Activated CD4-positive, alpha-beta T cell treated with anti-CD3 and anti-CD28 coated beads for 48 hours (primary cell): ENCODE measurements at regions not wholly inside any gene's neighbourhood (a gene's known extent, or its start where the extent isn't known, plus 50 kb on each side); places are given as distances from the start of the nearest gene placed in this dataset.

Source experiments
- DNase-seq: peaks from one replicate; pipeline ENCODE4 v3.0.0-alpha.2; 2020

GRCh38 chr20:22214296-22214695 lies 370.1 kb downstream of the FOXA2 start:
- DNase-seq = no peak

- no peak for DNase-seq
Observed at GRCh38 chr20:22213271-22213670, 371.1 kb downstream of the FOXA2 start.

- DNase-seq = no peak
Observed at GRCh38 chr20:22207280-22207679, 377.1 kb downstream of the FOXA2 start.

GRCh38 chr20:22204801-22205200 lies 379.6 kb downstream of the FOXA2 start:
- no peak for DNase-seq

- no peak for DNase-seq
Observed at GRCh38 chr20:22182148-22182547, 402.2 kb downstream of the FOXA2 start.

GRCh38 chr20:22180244-22180643 lies 404.1 kb downstream of the FOXA2 start:
- no peak for DNase-seq

GRCh38 chr20:22160101-22160652 lies 424.2 kb downstream of the FOXA2 start:
- no peak for DNase-seq

- no peak for DNase-seq
Observed at GRCh38 chr20:22159276-22159675, 425.1 kb downstream of the FOXA2 start.

- DNase-seq = no peak
Observed at GRCh38 chr20:22127587-22127986, 422.1 kb downstream of the PAX1 start.

- DNase-seq = no peak
Observed at GRCh38 chr20:22106308-22106938, 401.0 kb downstream of the PAX1 start.

GRCh38 chr20:22101606-22102005 lies 396.1 kb downstream of the PAX1 start:
- DNase-seq = no peak

GRCh38 chr20:22100686-22101085 lies 395.2 kb downstream of the PAX1 start:
- DNase-seq = no peak

- no peak for DNase-seq
Observed at GRCh38 chr20:22099348-22099747, 393.9 kb downstream of the PAX1 start.

- no peak for DNase-seq
Observed at GRCh38 chr20:22098511-22098910, 393.0 kb downstream of the PAX1 start.

- DNase-seq = no peak
Observed at GRCh38 chr20:22093122-22093521, 387.7 kb downstream of the PAX1 start.

GRCh38 chr20:22088882-22089281 lies 383.4 kb downstream of the PAX1 start:
- no peak for DNase-seq

- DNase-seq = no peak
Observed at GRCh38 chr20:22080985-22081384, 375.5 kb downstream of the PAX1 start.

GRCh38 chr20:22074635-22075034 lies 369.2 kb downstream of the PAX1 start:
- DNase-seq = no peak

GRCh38 chr20:22071841-22072240 lies 366.4 kb downstream of the PAX1 start:
- no peak for DNase-seq

GRCh38 chr20:22070610-22071058 lies 365.2 kb downstream of the PAX1 start:
- no peak for DNase-seq

GRCh38 chr20:22063753-22064152 lies 358.3 kb downstream of the PAX1 start:
- DNase-seq = no peak

- DNase-seq = no peak
Observed at GRCh38 chr20:22062874-22063273, 357.4 kb downstream of the PAX1 start.

GRCh38 chr20:22060610-22061009 lies 355.1 kb downstream of the PAX1 start:
- DNase-seq = no peak

GRCh38 chr20:22058746-22059145 lies 353.3 kb downstream of the PAX1 start:
- DNase-seq = no peak

- no peak for DNase-seq
Observed at GRCh38 chr20:22055981-22056380, 350.5 kb downstream of the PAX1 start.
